AG04449 (cell line): ENCODE measurements at regions not wholly inside any gene's neighbourhood (a gene's known extent, or its start where the extent isn't known, plus 50 kb on each side); places are given as distances from the start of the nearest gene placed in this dataset.
"Not testable (repeated sequence)": the region's sequence is repeated elsewhere in the genome, so short reads cannot be mapped to it uniquely, and the experiment has no call there.

Source experiments
- CTCF ChIA-PET: fragments of 350-600 bp; formaldehyde crosslinking; extraction: SDS; loops from one replicate; lab custom pipeline; 2021; ENCODE audit warnings: antibody characterized with exemption; lab: Yijun Ruan, JAX
- POLR2A ChIA-PET: fragments of 400-600, 350-600 bp; formaldehyde crosslinking; extraction: SDS; loops from one replicate; lab custom pipeline; 2020; ENCODE audit warnings: antibody characterized with exemption, inconsistent platforms; lab: Yijun Ruan, JAX
- DNase-seq: peaks from one replicate; pipeline ENCODE4 v3.0.0-alpha.2; 2010; ENCODE audit warnings: low read depth, low spot score
- H3K4me3 ChIP-seq: 2 replicates; pipeline ENCODE4 v1.5.1; 2011; ENCODE audit warnings: low read depth, mild to moderate bottlenecking, control low read depth, low read length
- TF ChIP-seq, protein P1 (sequence below): IDR thresholded peaks from one replicate; pipeline ENCODE4 v1.5.1; 2011; ENCODE audit warnings: mild to moderate bottlenecking, moderate library complexity, low read length, control low read depth, inconsistent platforms; ENCODE audit not compliant: insufficient read depth; ENCODE audit errors: missing control alignments

DNA sequence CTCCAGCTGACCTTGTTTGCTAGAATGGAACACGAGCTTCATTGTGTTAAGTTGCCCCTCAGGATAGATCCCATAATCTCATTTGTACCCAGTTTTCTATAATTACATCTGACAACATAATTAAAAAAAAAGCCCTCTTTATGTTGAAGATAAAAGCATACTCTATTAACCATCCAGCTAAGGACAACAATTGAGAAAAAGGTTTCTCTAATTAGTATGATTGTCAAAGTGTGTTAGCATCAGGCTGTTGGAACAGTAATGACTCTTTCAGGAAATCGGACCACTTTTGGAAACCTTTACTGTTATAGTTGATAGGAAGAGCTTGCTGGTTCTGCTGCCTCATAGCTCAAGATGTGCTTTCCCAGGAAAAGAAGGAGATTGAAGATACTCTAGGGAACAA lies 172.6 kb downstream of the FHIP1A start:
- ChIA-PET CTCF (interaction anchor here (0.6 to 0.7 kb wide), 2 partner anchors 11 to 464 kb away, joined by 3 read pairs; no protein-coding TSS in a partner anchor), POLR2A (no interaction called here)
- no peak for DNase-seq
- no peak overlapping the region for H3K4me3 ChIP-seq
- TF ChIP-seq, protein P1, sequence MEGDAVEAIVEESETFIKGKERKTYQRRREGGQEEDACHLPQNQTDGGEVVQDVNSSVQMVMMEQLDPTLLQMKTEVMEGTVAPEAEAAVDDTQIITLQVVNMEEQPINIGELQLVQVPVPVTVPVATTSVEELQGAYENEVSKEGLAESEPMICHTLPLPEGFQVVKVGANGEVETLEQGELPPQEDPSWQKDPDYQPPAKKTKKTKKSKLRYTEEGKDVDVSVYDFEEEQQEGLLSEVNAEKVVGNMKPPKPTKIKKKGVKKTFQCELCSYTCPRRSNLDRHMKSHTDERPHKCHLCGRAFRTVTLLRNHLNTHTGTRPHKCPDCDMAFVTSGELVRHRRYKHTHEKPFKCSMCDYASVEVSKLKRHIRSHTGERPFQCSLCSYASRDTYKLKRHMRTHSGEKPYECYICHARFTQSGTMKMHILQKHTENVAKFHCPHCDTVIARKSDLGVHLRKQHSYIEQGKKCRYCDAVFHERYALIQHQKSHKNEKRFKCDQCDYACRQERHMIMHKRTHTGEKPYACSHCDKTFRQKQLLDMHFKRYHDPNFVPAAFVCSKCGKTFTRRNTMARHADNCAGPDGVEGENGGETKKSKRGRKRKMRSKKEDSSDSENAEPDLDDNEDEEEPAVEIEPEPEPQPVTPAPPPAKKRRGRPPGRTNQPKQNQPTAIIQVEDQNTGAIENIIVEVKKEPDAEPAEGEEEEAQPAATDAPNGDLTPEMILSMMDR = no peak

DNA sequence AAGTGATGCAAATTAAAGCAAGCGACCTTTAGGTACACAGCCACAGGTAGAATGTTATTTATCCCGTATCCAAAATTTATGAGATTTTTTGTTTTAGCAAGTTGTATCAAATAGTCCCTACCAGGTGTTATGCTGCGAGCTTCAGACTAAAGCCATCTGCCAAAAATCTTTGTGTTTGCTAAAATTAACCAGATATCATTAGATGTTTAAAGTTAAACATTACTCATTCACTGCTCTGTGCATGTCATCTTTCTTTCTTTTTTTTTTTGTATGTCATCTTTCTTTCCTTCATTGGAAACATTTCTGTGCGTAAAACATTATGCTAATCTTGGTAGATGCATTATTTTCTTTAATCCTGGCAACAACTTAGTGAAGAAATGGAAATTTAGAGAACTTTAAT lies 173.1 kb downstream of the FHIP1A start:
- TF ChIP-seq, protein P1 = no peak

DNA sequence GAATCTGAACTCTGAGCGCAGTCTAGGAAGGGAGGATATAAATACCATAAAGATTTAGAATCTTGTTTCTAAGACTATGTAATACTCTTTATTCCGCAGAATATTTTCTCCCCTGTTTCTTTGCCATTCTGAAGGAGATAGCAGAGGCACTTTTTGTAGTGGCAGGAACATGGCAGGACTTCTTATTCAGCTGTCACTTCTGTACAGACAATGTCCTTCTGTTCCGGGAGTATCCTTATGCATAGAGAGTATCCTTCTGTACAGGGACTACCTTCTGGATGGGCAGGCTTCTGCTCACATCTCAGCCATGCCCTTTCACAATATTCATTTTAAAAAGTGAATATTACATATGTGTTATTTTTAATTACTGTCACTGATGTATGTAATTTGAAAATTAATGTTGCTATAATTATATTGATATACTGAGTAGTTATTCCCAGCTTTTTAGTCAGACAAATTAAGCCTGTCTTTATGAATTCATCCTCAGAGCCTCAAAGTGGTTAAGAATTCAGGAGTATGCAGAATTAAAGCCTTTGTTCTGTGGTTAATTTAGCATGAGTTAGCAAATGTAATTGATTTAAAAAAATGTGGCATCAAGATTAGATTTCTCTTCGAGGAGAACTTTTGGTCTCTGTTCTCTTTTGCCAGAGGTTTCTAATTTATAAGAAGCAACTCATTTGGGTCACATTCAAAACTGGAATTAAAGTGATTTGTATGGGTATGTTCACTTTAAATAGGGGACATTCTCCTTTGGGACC lies 174.4 kb downstream of the FHIP1A start:
- DNase-seq = no peak
- TF ChIP-seq, protein P1 = no peak
- H3K4me3 ChIP-seq = no peak overlapping the region
- POLR2A ChIA-PET = no interaction called here
- CTCF ChIA-PET = interaction anchor here (1.0 kb wide), 1 partner anchor 30 kb away, joined by 3 read pairs; no protein-coding TSS in a partner anchor

More for the DNA sequence above, 173.1 kb downstream of the FHIP1A start:
- H3K4me3 ChIP-seq = no peak overlapping the region
- ChIA-PET POLR2A (no interaction called here), CTCF (interaction anchor here (1.0 kb wide), 1 partner anchor 31 kb away, joined by 3 read pairs; no protein-coding TSS in a partner anchor)
- DNase-seq = no peak

DNA sequence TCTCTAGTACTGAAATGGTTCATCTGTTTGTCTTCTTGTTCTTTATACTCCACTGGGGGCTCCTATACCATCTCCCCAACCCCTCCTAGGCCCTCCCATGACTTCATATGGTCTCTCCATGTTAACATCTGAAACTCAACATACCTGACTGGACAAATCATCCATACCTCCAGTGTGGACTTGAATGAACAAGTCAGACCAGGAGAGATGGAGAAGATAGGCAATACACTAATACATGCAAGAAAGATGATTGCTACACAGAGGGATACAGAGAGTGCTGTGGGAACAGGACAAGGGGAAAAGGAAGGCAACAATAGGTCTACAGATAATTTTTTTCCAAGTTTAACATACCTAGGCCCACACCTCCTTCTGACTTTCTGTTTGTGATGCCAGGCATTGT lies 175.1 kb downstream of the FHIP1A start:
- no peak for DNase-seq
- H3K4me3 ChIP-seq = no peak overlapping the region
- TF ChIP-seq, protein P1 = no peak
- ChIA-PET CTCF (no interaction called here), POLR2A (no interaction called here)

DNA sequence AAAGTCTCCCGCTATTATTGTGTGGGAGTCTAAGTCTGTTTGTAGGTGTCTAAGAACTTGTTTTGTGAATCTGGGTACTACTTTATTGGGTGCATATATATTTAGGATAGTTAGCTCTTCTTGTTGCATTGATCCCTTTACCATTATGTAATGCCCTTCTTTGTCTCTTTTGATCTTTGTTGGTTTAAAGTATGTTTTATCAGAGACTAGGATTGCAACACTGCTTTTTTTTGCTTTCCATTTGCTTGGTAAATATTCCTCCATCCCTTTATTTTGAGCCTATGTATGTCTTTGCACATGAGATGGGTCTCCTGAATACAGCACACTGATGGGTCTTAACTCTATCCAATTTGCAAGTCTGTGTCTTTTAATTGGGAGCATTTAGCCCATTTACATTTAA lies 165.2 kb downstream of the GATB start:
- DNase-seq, POLR2A ChIA-PET, H3K4me3 ChIP-seq: not testable (repeated sequence)
- CTCF ChIA-PET = interaction anchor here (0.8 to 1.1 kb wide), 2 partner anchors 9 to 11 kb away, joined by 3 to 4 read pairs; no protein-coding TSS in a partner anchor

DNA sequence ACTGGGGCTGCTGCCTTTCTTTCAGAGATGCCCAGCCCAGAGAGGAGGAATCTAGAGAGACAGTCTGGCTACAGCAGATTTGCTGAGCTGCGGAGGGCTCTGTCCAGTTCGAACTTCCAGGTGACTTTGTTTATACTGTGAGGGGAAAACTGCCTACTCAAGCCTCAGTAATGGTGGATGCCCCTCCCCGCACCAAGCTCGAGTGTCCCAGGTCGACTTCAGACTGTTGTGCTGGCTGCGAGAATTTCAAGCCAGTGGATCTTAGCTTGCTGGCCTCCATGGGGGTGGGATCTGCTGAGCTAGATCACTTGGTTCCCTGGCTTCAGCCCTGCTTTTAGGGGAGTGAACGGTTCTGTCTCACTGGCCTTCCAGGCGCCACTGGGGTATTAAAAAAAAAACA lies 163.1 kb downstream of the GATB start:
- DNase-seq, POLR2A ChIA-PET, H3K4me3 ChIP-seq: not testable (repeated sequence)
- CTCF ChIA-PET = interaction anchor here (0.9 to 1.4 kb wide), 2 partner anchors 9 to 480 kb away, joined by 3 to 4 read pairs; no protein-coding TSS in a partner anchor

DNA sequence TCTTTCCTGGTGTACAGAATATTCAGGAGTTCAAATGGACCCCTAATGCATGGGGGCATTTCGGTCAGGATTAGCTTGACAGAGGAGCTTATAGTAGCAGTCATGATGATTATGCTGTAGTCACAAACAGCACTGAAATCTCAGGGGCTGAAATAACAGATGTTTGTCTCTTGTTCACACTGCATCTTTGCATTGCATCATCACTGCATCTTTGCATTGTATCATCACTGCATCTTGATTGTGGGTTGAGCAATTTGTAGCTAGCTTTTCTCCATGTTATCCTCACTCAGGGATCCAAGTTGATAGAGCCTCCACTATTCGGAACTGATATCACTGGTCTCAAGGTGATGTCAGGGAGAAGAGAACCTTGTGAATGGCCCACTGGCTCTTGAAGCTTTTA lies 160.9 kb downstream of the GATB start:
- ChIA-PET POLR2A (no interaction called here), CTCF (interaction anchor here (0.9 to 6.3 kb wide), 3 partner anchors 13 to 237 kb away, joined by 3 to 72 read pairs (median 4); no protein-coding TSS in a partner anchor)
- no peak for DNase-seq
- TF ChIP-seq, protein P1 = no peak
- H3K4me3 ChIP-seq = no peak overlapping the region
